HCT116 (cell line): ENCODE measurements at regions not wholly inside any gene's neighbourhood (a gene's known extent, or its start where the extent isn't known, plus 50 kb on each side); places are given as distances from the start of the nearest gene placed in this dataset.

Source experiments
- CTCF ChIP-seq, 3 experiments: fragments of 200-600 bp in 1 of 3; sonication (generic) in 1 of 3; IDR thresholded peaks in 2 of 3; conservative IDR thresholded peaks in 1 of 3; 2 replicates each; pipeline ENCODE4 v1.5.1; 2012 to 2017; ENCODE audit warnings: low read depth in 2 of 3, low read length in 2 of 3, antibody characterized with exemption in 1 of 3, borderline replicate concordance in 1 of 3, control low read depth in 1 of 3, mild to moderate bottlenecking in 1 of 3, mixed read lengths in 1 of 3, mixed run types in 1 of 3, moderate library complexity in 1 of 3; ENCODE audit not compliant: insufficient read depth in 1 of 3
- EGR1 ChIP-seq: IDR thresholded peaks from 2 replicates; pipeline ENCODE4 v1.6.1; 2012; ENCODE audit warnings: low read depth
- SIN3A ChIP-seq: IDR thresholded peaks from 2 replicates; pipeline ENCODE4 v1.6.1; 2012; ENCODE audit warnings: low read depth
- SRF ChIP-seq: IDR thresholded peaks from 2 replicates; pipeline ENCODE4 v1.6.1; 2012; ENCODE audit warnings: low read depth
- TCF7L2 ChIP-seq: IDR thresholded peaks from 2 replicates; pipeline ENCODE4 v1.7.0; 2011; ENCODE audit warnings: borderline replicate concordance, inconsistent platforms; ENCODE audit not compliant: insufficient read depth, insufficient read length; ENCODE audit errors: extremely low read depth
- YY1 ChIP-seq: IDR thresholded peaks from 2 replicates; pipeline ENCODE4 v1.6.1; 2011; ENCODE audit warnings: low read length, low read depth, moderate library complexity, mild to moderate bottlenecking; ENCODE audit not compliant: insufficient replicate concordance; ENCODE audit errors: extremely low read depth
- ZNF274 ChIP-seq: fragments of 200-500 bp; sonication (Bioruptor generic); IDR thresholded peaks from 2 replicates; pipeline ENCODE4 v1.6.1; 2014; ENCODE audit warnings: mild to moderate bottlenecking, low read depth, low read length, inconsistent platforms

GRCh38 chr20:55714736-55715135 is 290.6 kb downstream of the CBLN4 start:
- TF ChIP-seq SRF, result no peak
- no peak for TF ChIP-seq EGR1
- TF ChIP-seq CTCF (IDR thresholded peaks at IDR 0.05 in 2 of 3, conservative IDR thresholded peaks at IDR 0.05 in 1 of 3; ENCODE audit: borderline replicate concordance in 1 of 3, insufficient read depth in 1 of 3, low read depth in 2 of 3, low read length in 2 of 3), result no peak
- no peak for TF ChIP-seq ZNF274
- TF ChIP-seq SIN3A, result no peak
- no peak for TF ChIP-seq YY1
- TF ChIP-seq TCF7L2, result no peak
